Suppressor macrophage (primary cell): ENCODE measurements at regions not wholly inside any gene's neighbourhood (a gene's known extent, or its start where the extent isn't known, plus 50 kb on each side); places are given as distances from the start of the nearest gene placed in this dataset.

Experiments used
- DNase-seq, 4 experiments: peaks; one replicate each; pipeline ENCODE4 v3.0.0-alpha.2; 2020 to 2022

GRCh38 chr1:30145723-30146303 lies 577.6 kb downstream of the MATN1 start:
- peak in 3 of 4 experiments; percentile 22 to 40 (median 28) for DNase-seq

- DNase-seq: no peak
Measured at GRCh38 chr1:30144831-30145230, 578.6 kb downstream of the MATN1 start.

- no peak for DNase-seq
Measured at GRCh38 chr1:30143517-30143916, 579.9 kb downstream of the MATN1 start.

- no peak for DNase-seq
Measured at GRCh38 chr1:30140566-30140965, 582.8 kb downstream of the MATN1 start.

GRCh38 chr1:30138891-30139290 lies 584.5 kb downstream of the MATN1 start:
- no peak for DNase-seq

GRCh38 chr1:30137001-30137400 lies 586.4 kb downstream of the MATN1 start:
- no peak for DNase-seq

GRCh38 chr1:30135698-30136097 lies 587.7 kb downstream of the MATN1 start:
- DNase-seq: no peak

- no peak for DNase-seq
Measured at GRCh38 chr1:30134466-30135217, 588.7 kb downstream of the MATN1 start.

GRCh38 chr1:30133414-30134055 lies 589.9 kb downstream of the MATN1 start:
- DNase-seq: no peak

- DNase-seq: peak; percentile 12 to 51 (median 39)
Measured at GRCh38 chr1:30132602-30133286, 590.6 kb downstream of the MATN1 start.

GRCh38 chr1:30130566-30130965 lies 592.8 kb downstream of the MATN1 start:
- peak; percentile 74 to 86 (median 80) for DNase-seq

- peak in 2 of 4 experiments; percentile 22 to 28 for DNase-seq
Measured at GRCh38 chr1:30130099-30130498, 593.3 kb downstream of the MATN1 start.

GRCh38 chr1:30129421-30130055 lies 593.8 kb downstream of the MATN1 start:
- peak in 3 of 4 experiments; percentile 28 to 47 (median 30) for DNase-seq

GRCh38 chr1:30129001-30129408 lies 594.4 kb downstream of the MATN1 start:
- no peak for DNase-seq

- no peak for DNase-seq
Measured at GRCh38 chr1:30126848-30127247, 596.5 kb downstream of the MATN1 start.

GRCh38 chr1:30125821-30126170 lies 597.6 kb downstream of the MATN1 start:
- no peak for DNase-seq

- DNase-seq: no peak
Measured at GRCh38 chr1:30125021-30125820, 598.2 kb downstream of the MATN1 start.

GRCh38 chr1:30123896-30124295 lies 599.5 kb downstream of the MATN1 start:
- no peak for DNase-seq

GRCh38 chr1:30123036-30123435 lies 600.3 kb downstream of the MATN1 start:
- DNase-seq: no peak

- no peak for DNase-seq
Measured at GRCh38 chr1:30120245-30121000, 603.0 kb downstream of the MATN1 start.

GRCh38 chr1:30117685-30118084 lies 605.7 kb downstream of the MATN1 start:
- DNase-seq: no peak
